GM23338 (cell line): ENCODE measurements at regions not wholly inside any gene's neighbourhood (a gene's known extent, or its start where the extent isn't known, plus 50 kb on each side); places are given as distances from the start of the nearest gene placed in this dataset.

Source experiments
- ATAC-seq: fragments of 200-7000 bp; cut with Tn5 transposase; 3 replicates; pipeline ENCODE4 v1.9.1; 2020
- DNase-seq: peaks from one replicate; pipeline ENCODE4 v3.0.0-alpha.2; 2015; ENCODE audit warnings: low spot score
- H2AFZ ChIP-seq: fragments of 200-600 bp; sonication (generic); 2 replicates; pipeline ENCODE4 v1.8.0; 2016; ENCODE audit warnings: antibody characterized with exemption, mild to moderate bottlenecking, moderate library complexity
- H3F3A ChIP-seq: fragments of 200-600 bp; sonication (generic); replicated peaks from 2 replicates; pipeline ENCODE4 v1.8.0; 2017; ENCODE audit warnings: antibody characterized with exemption, mixed run types, low read depth
- H3K27ac ChIP-seq: fragments of 200-600 bp; sonication (generic); 2 replicates; pipeline ENCODE4 v1.6.1; 2016; ENCODE audit warnings: low read depth
- H3K27me3 ChIP-seq: fragments of 200-600 bp; sonication (generic); 2 replicates; pipeline ENCODE4 v1.8.0; 2016; ENCODE audit warnings: mild to moderate bottlenecking, mixed run types, moderate library complexity; ENCODE audit not compliant: insufficient read depth
- H3K36me3 ChIP-seq: fragments of 200-600 bp; sonication (generic); 2 replicates; pipeline ENCODE4 v1.8.0; 2016; ENCODE audit warnings: mild to moderate bottlenecking; ENCODE audit not compliant: insufficient read depth
- H3K4me1 ChIP-seq: fragments of 200-600 bp; sonication (generic); 2 replicates; pipeline ENCODE4 v1.8.0; 2016; ENCODE audit warnings: mild to moderate bottlenecking, moderate library complexity; ENCODE audit not compliant: insufficient read depth
- H3K4me2 ChIP-seq: fragments of 200-600 bp; sonication (generic); 2 replicates; pipeline ENCODE4 v1.7.1; 2017; ENCODE audit warnings: mixed run types
- H3K4me3 ChIP-seq: fragments of 200-600 bp; sonication (generic); 2 replicates; pipeline ENCODE4 v1.6.1; 2016; ENCODE audit warnings: mixed run types
- H3K79me2 ChIP-seq: fragments of 200-600 bp; sonication (generic); replicated peaks from 2 replicates; pipeline ENCODE4 v1.8.0; 2017; ENCODE audit warnings: mild to moderate bottlenecking; ENCODE audit not compliant: insufficient read depth
- H3K9me2 ChIP-seq: fragments of 200-600 bp; sonication (generic); 2 replicates; pipeline ENCODE4 v1.8.0; 2017; ENCODE audit not compliant: insufficient read depth
- H4K20me1 ChIP-seq: fragments of 200-600 bp; sonication (generic); replicated peaks from 2 replicates; pipeline ENCODE4 v1.8.0; 2017; ENCODE audit warnings: mild to moderate bottlenecking; ENCODE audit not compliant: insufficient read depth
- H3K27ac Mint-ChIP-seq: 2 replicates; pipeline ENCODE4 v1.8.0; 2020; ENCODE audit warnings: inconsistent platforms, mild to moderate bottlenecking, moderate library complexity, mixed read lengths
- H3K27me3 Mint-ChIP-seq: 3 replicates; pipeline ENCODE4 v1.8.0; 2022; ENCODE audit warnings: low read depth, mild to moderate bottlenecking, moderate library complexity, mixed read lengths, inconsistent platforms; ENCODE audit not compliant: insufficient read depth, poor library complexity
- H3K36me3 Mint-ChIP-seq: 3 replicates; pipeline ENCODE4 v1.8.0; 2021; ENCODE audit warnings: low read depth, mild to moderate bottlenecking, inconsistent platforms, moderate library complexity, mixed read lengths
- H3K4me1 Mint-ChIP-seq: 3 replicates; pipeline ENCODE4 v1.8.0; 2020; ENCODE audit warnings: mild to moderate bottlenecking, inconsistent platforms, mixed read lengths
- H3K4me3 Mint-ChIP-seq: 3 replicates; pipeline ENCODE4 v1.8.0; 2021; ENCODE audit warnings: moderate library complexity, mild to moderate bottlenecking, inconsistent platforms, mixed read lengths
- H3K9me3 Mint-ChIP-seq: 3 replicates; pipeline ENCODE4 v1.8.0; 2020; ENCODE audit warnings: moderate library complexity, mild to moderate bottlenecking, inconsistent platforms, mixed read lengths
- CREB1 ChIP-seq: fragments of 250-450 bp; sonication (Bioruptor Pico); IDR thresholded peaks from 2 replicates; pipeline ENCODE4 v1.5.0; 2020; ENCODE audit warnings: low read depth, mild to moderate bottlenecking, moderate library complexity
- EZH2 ChIP-seq: fragments of 200-600 bp; sonication (generic); IDR thresholded peaks from one replicate; pipeline ENCODE4 v1.8.0; 2017; ENCODE audit warnings: antibody characterized with exemption, mild to moderate bottlenecking, low read depth; ENCODE audit not compliant: unreplicated experiment
- EZH2phosphoT487 ChIP-seq: fragments of 200-600 bp; sonication (generic); IDR thresholded peaks from one replicate; pipeline ENCODE4 v1.8.1; 2018; ENCODE audit warnings: antibody characterized with exemption; ENCODE audit not compliant: unreplicated experiment
- JUNB ChIP-seq: IDR thresholded peaks from one replicate; pipeline ENCODE4 v1.6.1; 2016; ENCODE audit warnings: antibody characterized with exemption; ENCODE audit not compliant: unreplicated experiment
- NANOG ChIP-seq: IDR thresholded peaks from 2 replicates; pipeline ENCODE4 v1.6.1; 2016; ENCODE audit warnings: antibody characterized with exemption, borderline replicate concordance
- POLR2AphosphoS5 ChIP-seq: IDR thresholded peaks from 2 replicates; pipeline ENCODE4 v1.6.1; 2016; ENCODE audit warnings: antibody characterized with exemption, low read depth
- REST ChIP-seq: IDR thresholded peaks from one replicate; pipeline ENCODE4 v1.6.1; 2018; ENCODE audit warnings: antibody characterized with exemption; ENCODE audit not compliant: unreplicated experiment
- STAT1 ChIP-seq: IDR thresholded peaks from one replicate; pipeline ENCODE4 v1.6.1; 2016; ENCODE audit warnings: antibody characterized with exemption; ENCODE audit not compliant: unreplicated experiment
- ZNF114 ChIP-seq: fragments of 250-450 bp; sonication (Bioruptor Pico); IDR thresholded peaks from 2 replicates; pipeline ENCODE4 v1.5.0; 2020; ENCODE audit warnings: mild to moderate bottlenecking, moderate library complexity
- ZNF331 ChIP-seq: fragments of 250-450 bp; sonication (Bioruptor Pico); IDR thresholded peaks from 2 replicates; pipeline ENCODE4 v1.5.0; 2020; ENCODE audit warnings: low read depth, mild to moderate bottlenecking, moderate library complexity
- TF ChIP-seq, protein P1 (sequence below), 2 experiments: fragments of 200-600 bp in 1 of 2; sonication (generic) in 1 of 2; conservative IDR thresholded peaks; 2 replicates each; pipeline versions ENCODE4 v1.5.1 to v1.6.1; 2016 to 2017; ENCODE audit warnings: antibody characterized with exemption in 2 of 2, low read depth in 2 of 2, mild to moderate bottlenecking in 2 of 2, moderate library complexity in 1 of 2
- TF ChIP-seq, protein P2 (sequence below): fragments of 250-450 bp; sonication (Bioruptor Pico); IDR thresholded peaks from 2 replicates; pipeline ENCODE4 v1.5.0; 2020; ENCODE audit warnings: mild to moderate bottlenecking, moderate library complexity
- TF ChIP-seq, protein P3 (sequence below): IDR thresholded peaks from 2 replicates; pipeline ENCODE4 v1.6.1; 2016; ENCODE audit warnings: antibody characterized with exemption

- no peaks in the 10 kb centered on the region for H3K27me3 ChIP-seq
- H3F3A ChIP-seq: no peaks in the 10 kb centered on the region
- TF ChIP-seq REST: no peak
- no peak for TF ChIP-seq ZNF114 (CRISPR knock-in tag)
- no peak for TF ChIP-seq STAT1
- TF ChIP-seq, protein P1, sequence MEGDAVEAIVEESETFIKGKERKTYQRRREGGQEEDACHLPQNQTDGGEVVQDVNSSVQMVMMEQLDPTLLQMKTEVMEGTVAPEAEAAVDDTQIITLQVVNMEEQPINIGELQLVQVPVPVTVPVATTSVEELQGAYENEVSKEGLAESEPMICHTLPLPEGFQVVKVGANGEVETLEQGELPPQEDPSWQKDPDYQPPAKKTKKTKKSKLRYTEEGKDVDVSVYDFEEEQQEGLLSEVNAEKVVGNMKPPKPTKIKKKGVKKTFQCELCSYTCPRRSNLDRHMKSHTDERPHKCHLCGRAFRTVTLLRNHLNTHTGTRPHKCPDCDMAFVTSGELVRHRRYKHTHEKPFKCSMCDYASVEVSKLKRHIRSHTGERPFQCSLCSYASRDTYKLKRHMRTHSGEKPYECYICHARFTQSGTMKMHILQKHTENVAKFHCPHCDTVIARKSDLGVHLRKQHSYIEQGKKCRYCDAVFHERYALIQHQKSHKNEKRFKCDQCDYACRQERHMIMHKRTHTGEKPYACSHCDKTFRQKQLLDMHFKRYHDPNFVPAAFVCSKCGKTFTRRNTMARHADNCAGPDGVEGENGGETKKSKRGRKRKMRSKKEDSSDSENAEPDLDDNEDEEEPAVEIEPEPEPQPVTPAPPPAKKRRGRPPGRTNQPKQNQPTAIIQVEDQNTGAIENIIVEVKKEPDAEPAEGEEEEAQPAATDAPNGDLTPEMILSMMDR (conservative IDR thresholded peaks at IDR 0.05; ENCODE audit: low read depth in 2 of 2): no peak
- TF ChIP-seq NANOG: no peak
- TF ChIP-seq POLR2AphosphoS5: no peak
- no peak for TF ChIP-seq CREB1
- TF ChIP-seq EZH2phosphoT487: no peak
- no peak for TF ChIP-seq JUNB
- TF ChIP-seq, protein P2, sequence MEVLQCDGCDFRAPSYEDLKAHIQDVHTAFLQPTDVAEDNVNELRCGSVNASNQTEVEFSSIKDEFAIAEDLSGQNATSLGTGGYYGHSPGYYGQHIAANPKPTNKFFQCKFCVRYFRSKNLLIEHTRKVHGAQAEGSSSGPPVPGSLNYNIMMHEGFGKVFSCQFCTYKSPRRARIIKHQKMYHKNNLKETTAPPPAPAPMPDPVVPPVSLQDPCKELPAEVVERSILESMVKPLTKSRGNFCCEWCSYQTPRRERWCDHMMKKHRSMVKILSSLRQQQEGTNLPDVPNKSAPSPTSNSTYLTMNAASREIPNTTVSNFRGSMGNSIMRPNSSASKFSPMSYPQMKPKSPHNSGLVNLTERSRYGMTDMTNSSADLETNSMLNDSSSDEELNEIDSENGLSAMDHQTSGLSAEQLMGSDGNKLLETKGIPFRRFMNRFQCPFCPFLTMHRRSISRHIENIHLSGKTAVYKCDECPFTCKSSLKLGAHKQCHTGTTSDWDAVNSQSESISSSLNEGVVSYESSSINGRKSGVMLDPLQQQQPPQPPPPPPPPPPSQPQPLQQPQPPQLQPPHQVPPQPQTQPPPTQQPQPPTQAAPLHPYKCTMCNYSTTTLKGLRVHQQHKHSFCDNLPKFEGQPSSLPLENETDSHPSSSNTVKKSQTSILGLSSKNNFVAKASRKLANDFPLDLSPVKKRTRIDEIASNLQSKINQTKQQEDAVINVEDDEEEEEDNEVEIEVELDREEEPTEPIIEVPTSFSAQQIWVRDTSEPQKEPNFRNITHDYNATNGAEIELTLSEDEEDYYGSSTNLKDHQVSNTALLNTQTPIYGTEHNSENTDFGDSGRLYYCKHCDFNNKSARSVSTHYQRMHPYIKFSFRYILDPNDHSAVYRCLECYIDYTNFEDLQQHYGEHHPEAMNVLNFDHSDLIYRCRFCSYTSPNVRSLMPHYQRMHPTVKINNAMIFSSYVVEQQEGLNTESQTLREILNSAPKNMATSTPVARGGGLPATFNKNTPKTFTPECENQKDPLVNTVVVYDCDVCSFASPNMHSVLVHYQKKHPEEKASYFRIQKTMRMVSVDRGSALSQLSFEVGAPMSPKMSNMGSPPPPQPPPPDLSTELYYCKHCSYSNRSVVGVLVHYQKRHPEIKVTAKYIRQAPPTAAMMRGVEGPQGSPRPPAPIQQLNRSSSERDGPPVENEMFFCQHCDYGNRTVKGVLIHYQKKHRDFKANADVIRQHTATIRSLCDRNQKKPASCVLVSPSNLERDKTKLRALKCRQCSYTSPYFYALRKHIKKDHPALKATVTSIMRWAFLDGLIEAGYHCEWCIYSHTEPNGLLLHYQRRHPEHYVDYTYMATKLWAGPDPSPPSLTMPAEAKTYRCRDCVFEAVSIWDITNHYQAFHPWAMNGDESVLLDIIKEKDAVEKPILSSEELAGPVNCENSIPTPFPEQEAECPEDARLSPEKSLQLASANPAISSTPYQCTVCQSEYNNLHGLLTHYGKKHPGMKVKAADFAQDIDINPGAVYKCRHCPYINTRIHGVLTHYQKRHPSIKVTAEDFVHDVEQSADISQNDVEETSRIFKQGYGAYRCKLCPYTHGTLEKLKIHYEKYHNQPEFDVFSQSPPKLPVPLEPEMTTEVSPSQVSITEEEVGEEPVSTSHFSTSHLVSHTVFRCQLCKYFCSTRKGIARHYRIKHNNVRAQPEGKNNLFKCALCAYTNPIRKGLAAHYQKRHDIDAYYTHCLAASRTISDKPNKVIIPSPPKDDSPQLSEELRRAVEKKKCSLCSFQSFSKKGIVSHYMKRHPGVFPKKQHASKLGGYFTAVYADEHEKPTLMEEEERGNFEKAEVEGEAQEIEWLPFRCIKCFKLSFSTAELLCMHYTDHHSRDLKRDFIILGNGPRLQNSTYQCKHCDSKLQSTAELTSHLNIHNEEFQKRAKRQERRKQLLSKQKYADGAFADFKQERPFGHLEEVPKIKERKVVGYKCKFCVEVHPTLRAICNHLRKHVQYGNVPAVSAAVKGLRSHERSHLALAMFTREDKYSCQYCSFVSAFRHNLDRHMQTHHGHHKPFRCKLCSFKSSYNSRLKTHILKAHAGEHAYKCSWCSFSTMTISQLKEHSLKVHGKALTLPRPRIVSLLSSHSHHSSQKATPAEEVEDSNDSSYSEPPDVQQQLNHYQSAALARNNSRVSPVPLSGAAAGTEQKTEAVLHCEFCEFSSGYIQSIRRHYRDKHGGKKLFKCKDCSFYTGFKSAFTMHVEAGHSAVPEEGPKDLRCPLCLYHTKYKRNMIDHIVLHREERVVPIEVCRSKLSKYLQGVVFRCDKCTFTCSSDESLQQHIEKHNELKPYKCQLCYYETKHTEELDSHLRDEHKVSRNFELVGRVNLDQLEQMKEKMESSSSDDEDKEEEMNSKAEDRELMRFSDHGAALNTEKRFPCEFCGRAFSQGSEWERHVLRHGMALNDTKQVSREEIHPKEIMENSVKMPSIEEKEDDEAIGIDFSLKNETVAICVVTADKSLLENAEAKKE (CRISPR knock-in tag): no peak
- TF ChIP-seq ZNF331: no peak
- TF ChIP-seq, protein P3, sequence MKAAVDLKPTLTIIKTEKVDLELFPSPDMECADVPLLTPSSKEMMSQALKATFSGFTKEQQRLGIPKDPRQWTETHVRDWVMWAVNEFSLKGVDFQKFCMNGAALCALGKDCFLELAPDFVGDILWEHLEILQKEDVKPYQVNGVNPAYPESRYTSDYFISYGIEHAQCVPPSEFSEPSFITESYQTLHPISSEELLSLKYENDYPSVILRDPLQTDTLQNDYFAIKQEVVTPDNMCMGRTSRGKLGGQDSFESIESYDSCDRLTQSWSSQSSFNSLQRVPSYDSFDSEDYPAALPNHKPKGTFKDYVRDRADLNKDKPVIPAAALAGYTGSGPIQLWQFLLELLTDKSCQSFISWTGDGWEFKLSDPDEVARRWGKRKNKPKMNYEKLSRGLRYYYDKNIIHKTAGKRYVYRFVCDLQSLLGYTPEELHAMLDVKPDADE: no peak
- TF ChIP-seq EZH2: no peak
- H2AFZ ChIP-seq: no peak overlapping the region
- no peak for ATAC-seq
- H3K4me2 ChIP-seq: no peak overlapping the region
- Mint-ChIP-seq H3K4me1 (peaks cover 16% of the 10 kb centered on the region), H3K4me3 (no peak overlapping the region), H3K27ac (no peak overlapping the region), H3K27me3 (no peaks in the 10 kb centered on the region), H3K36me3 (0 out of 3 replicates have a peak, but pooled peaks cover 3% of the 10 kb centered on the region), H3K9me3 (no peaks in the 10 kb centered on the region; the same call in 2 of the 3 replicates)
- H3K4me1 ChIP-seq: peaks cover 20% of the 10 kb centered on the region
- H3K4me3 ChIP-seq: no peak overlapping the region
- H3K27ac ChIP-seq: no peak overlapping the region
- no peaks in the 10 kb centered on the region for H4K20me1 ChIP-seq
- H3K9me2 ChIP-seq: no peaks in the 10 kb centered on the region
- DNase-seq: no peak
- H3K36me3 ChIP-seq: no peaks in the 10 kb centered on the region
- no peaks in the 10 kb centered on the region for H3K79me2 ChIP-seq
Observed at GRCh38 chr1:191366686-191367085, 791.6 kb upstream of the RGS18 start.
